GM18519 (cell line): ENCODE measurements at regions not wholly inside any gene's neighbourhood (a gene's known extent, or its start where the extent isn't known, plus 50 kb on each side); places are given as distances from the start of the nearest gene placed in this dataset.
A peak's percentile ranks its signal among the peaks of the same experiment; 100 is the strongest.

Experiments used
- ATAC-seq: cut with Tn5 transposase; IDR thresholded peaks from one replicate; pipeline ENCODE4 v1.9.1; 2021; ENCODE audit warnings: mild to moderate bottlenecking, moderate library complexity; ENCODE audit not compliant: unreplicated experiment, low FRiP score

DNA sequence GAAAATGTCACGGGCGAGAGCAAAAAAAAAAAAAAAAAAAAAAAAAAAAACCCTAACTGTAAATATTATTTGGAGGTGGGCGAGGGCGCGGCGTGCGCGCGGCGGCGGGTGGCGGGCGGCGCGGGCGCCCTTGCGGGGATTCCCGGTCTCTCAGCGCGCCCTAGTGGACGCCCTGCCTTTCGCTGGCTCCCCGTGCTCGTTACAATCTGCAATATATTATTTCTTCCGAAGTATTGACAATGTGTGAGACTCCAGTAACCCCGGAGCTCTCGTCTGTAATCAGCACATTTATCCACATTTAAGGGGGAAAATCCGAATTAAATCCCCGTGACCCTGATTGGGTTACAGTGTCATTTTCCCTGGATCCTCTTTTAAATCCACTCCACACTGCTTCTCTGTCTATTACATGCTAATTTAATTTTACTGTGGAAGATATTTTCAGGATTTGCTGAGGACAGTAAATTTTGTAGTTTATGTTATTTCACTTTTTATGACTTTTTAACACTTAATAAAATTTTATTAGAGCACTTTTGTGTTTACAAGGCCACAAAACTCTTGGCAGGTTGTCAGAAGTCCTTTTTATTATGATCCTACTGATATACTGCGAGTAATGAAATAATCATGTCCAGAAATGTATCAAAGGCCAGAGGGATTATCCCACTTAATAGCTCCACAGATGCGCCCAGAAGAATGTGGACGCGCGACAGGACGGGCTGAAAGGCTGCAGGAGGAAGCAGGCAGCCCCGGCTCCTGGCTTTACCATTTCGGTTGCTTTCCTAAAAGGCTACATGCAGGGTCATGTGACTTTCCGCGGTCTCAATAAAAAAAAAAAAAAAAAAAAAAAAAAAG, 369.1 kb downstream of the MTX2 start:
- ATAC-seq = peak; percentile 76

DNA sequence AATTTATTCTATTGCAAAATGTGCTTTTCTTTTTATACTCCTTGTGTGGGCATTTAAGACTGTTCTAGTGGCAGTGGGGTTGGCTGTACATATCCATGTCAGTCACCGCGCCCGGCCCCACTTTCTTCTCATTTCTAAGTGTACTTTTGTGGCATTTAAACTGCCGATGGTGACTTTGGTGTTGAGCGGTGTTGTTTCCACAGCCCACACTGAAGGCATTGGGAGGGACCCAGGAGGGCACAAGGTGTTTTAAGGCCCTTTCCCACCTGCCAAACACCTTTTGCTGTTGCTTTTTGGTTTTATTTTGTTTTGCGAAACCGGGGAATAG, 369.7 kb downstream of the MTX2 start:
- no peak for ATAC-seq

DNA sequence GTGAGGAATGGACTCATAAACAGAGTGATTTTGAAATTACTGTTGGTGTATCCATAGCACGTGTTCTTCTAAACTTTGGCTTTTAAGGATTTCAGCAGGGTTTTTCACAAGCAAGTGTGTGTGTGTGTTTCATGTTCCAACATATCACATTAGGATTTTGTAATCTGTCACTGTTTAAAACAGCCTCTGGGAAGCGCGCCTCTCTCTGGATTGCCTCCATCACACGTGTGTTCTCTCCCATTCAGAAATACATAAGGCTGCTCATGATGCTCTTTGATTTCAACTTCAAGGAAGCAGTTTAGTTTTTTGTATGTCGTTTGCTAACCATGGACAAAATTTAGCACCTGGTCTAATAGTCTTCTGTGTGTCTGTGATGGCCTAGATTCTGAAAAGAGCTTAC, 370.4 kb downstream of the MTX2 start:
- no peak for ATAC-seq

DNA sequence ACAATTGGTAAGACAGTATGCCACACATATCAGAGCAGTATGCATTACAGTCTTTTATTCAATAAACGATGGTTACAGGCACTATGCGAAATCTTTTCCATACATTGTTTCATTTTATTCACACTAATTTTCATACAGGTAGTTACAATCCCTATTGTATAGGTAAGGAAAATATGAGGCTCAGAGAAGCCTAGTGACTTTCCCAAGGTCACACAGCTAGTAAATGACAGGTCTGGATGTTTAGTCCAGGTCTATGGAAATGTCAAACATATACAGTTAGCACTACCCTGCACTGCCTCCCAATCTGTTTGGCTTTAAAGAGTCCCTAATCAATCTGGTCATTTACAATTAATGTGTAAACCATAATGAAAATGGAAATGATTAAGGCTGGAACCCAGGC, 372.2 kb downstream of the MTX2 start:
- no peak for ATAC-seq

DNA sequence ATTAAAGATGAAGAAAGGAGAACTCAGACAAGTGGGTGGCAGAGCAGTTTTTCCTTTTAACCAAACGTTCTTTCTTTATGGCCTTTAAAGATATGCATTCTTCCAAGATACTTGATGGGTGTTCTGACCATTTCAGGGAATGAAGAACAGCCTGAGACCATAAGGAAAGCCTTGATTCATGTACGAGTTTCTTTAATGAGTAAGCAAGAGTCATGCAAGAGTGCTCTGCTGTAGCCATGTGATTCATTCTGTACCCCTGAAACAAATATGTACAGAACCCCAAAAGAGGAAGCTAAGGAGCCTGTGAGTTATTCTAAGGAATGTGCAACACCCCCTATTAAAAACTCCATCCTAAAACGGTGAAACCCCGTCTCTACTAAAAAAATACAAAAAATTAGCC, 372.8 kb downstream of the MTX2 start:
- ATAC-seq = no peak

DNA sequence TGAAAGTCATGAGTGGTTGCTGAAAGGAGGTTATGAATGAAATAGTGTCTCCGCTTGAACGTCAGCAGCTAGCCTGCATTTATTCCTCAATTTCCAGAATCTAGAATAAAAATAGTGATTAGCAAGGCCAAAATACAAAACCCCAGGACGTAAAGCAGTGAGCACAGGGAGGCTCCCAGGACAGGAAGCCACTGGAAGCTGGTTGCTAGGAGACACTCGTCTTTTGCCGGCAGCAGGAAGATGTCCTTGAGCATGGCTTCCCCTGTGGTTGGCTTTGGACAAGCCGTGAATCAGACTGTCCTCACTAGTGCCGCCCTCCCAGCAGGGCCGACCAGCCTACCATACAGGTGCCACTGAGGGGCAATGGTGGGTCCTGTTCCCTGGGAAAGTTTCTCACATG, 374.4 kb downstream of the MTX2 start:
- ATAC-seq = no peak

DNA sequence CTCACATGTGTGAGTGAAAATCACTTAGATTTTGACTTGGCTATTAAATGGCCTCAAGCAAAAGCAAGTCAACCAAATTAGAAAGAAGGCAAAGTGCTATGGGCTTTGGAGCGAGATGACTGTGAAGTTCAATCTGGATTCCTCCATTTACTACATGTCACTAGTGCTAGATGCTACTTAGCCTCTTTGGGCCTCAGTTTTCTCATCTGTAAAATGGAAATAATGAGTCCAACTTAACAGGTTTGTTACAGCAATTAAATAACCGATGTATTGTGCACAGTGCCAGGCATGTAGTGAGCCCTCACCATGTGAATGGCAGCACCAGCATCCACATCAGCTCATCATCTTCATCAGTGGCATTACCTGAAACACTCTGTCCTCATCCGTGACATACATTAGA, 376.3 kb downstream of the MTX2 start:
- no peak for ATAC-seq

DNA sequence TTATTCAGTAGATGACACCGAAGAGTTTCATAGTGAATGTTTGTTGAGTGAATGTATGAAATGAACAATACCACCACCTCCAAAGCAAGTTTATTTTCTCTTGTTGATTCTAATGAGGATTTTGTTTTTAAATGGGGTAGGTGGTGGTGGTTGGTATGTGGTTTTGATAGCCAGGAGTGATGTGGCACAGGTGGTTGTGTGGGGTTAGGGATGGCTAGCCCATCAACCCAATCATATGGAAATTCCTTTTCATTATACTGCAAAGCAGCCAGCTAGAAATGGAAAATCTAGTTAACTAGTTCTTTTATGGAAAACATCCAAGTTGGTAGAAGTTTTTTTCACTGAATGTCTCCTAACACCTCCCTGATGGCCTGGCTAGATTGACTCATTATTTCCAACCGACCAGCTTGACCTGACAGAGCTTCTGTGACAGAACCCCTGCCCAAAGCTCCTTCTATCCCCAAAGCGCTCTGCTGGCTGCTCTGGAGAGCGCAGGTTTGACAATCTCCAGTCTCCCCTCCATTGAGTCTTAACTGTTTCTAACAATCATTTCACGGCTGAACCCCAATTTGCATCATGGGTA, 376.9 kb downstream of the MTX2 start:
- no peak for ATAC-seq

DNA sequence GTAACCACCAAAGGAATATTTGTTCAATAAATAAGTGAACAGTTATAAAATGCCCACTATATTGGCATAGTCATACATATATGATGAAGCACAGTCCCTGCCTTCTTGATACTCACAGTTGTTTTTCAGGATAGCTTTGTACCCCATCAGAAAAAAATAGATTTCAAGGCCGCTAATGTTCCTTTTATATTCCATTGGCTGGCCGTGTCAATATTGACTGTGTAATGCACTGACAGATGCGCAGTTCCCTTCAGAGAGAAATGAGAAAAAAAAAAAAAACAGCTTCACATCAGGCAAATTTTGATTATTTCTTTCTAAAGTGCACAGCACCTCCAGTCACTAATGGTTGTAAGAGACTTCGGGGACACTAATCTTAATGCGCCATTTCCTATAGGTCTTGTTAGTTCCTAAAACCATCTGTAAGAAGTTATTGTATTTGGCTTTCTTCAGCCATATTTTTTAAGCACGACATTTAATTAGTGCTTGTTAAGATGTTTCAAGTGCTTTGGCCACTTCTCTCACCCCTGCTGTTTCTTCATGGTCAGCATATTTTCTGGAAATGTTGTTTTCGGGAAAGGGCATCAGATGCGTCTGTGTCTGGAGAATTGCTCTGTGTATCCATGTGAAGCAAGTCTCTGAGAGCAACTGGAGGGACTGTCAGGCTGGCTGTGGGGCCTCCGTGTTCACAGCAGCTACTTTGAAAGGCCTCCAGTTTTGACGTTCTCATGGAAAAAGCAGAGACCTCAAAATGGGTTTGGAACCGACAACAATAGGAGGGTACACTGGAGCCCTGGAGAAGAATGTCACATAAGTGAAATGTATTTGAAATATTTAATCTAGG, 378.3 kb downstream of the MTX2 start:
- ATAC-seq = no peak

DNA sequence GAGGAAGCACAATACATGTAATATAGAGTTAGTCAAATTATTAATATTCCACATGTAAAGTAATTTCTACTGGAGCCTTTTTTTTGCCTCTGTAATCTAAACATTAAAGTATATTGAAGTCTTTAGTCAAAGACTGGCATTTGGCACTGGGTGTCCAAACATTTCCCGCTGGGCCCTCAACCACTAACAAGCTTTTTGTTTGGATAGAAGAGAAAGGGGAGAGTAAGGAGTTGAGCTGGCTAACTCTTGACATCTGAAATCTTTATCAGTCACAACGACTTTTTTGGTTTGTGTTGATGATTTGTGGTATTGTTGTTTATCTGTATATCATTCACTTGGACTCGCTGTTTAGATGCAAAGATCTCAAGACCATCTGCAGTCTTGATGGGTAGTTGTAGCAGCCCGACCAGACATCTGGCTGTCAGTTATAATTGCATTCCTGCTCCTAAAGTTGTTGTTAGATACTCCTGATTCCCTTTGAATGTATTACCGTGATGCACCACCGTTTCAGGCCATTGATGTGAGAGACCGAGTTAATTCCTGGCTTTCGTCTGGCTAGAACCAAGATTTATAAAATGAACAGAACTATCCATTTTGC, 379.6 kb downstream of the MTX2 start:
- no peak for ATAC-seq

DNA sequence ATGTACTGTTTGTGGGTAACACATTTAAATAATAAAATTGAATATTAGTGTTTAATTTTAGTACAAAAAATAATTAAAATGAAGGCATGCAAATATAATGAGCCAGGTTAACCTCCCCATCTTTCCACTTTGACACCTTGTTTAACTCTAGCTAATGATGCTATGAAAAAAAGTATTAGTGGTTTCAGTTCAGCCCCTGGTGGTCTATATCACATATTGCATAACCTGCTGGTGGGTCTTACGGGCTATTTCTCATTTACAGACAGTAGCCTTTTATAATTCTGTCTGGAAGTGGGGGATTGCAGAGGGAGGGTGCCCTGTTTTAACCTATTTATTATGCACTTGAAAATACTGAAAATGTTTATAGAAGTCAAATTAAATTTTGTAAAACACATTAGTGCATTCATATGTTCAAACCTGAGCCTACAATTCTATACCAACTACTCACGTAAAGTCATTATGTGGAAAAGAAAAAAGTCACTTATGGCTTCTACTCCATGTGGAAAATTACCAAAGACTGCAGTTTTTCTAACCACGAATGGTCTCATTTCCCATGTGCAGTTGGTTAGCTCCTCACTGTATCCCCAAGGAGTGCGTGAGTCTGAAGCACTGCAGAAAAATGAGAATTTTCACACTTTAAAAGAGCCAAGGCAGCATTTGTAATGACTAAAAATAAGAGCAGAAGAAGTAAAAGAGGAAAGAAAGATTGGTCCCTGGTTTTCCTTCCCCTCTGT, 381.0 kb downstream of the MTX2 start:
- ATAC-seq = no peak

DNA sequence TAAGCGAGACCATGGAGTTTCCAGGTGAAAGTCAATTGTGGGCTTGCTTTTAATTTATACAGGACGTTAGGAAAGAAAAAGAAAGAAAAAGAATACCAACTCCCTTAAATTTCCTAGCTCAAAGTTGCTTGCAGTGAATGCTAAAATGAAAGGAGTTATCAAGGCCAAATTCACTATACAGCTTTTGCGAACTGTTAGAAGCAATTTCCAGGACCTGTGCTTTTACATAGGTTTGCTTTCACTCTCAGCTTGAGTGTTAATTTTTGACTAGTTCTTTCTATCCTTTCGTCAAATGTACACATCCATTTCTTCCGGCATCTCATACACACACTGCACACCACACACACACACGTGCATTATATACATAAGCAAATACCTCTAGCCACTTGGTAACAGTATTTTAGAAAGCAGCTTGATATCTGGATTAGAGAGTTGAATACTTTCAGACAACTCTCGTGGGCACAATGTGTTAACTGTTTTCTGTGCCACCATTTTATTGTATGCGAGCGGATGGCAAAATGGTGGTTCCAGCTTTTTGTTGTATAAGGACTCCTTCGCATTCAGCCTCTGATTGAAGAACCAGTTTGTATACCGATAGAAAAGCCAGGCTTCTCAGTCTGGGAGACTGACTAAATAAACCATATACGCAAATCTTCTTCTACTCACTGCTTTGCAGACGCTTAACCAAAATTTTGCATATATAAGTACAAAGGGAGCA, 381.8 kb downstream of the MTX2 start:
- no peak for ATAC-seq

DNA sequence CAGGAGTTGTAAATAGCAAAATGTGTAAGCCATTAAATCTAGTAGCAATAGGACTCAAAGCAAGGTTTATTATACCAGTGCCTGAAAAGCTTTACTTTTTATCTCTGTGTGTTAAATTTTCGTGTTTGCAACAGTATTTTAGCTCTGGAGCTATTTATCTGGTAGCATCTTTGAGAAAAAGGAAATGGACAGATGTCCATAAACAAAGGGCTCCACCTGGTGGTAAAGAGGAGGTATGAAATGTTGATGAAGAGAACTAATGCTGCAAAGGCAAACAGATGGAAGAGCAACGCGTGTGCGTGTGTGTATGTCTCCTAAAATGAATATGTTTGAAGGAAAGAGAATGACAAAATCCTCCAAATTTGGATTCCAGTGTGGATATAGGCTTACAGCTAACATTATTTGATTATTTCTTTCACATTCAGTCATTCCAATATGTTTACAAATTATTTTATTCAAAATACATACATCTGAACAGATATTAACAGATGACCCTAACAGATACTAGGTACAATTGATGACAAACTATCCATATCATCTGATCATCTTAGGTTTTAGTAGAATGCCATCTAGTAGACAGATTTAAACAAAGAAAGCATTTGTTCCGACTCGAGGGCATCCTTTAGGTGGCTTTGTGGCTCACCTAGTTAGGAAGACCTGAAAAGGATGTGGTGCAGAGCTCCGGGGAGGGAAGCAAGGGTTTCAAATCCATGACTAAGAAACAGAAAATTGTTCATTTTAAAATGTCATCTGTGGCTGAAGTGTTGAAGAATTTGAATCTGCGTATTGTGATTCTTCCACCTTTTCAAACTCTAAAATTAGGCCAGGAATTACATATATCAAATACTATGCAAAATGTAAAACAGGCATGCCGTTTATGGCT, 383.3 kb downstream of the MTX2 start:
- peak; percentile 59 for ATAC-seq

DNA sequence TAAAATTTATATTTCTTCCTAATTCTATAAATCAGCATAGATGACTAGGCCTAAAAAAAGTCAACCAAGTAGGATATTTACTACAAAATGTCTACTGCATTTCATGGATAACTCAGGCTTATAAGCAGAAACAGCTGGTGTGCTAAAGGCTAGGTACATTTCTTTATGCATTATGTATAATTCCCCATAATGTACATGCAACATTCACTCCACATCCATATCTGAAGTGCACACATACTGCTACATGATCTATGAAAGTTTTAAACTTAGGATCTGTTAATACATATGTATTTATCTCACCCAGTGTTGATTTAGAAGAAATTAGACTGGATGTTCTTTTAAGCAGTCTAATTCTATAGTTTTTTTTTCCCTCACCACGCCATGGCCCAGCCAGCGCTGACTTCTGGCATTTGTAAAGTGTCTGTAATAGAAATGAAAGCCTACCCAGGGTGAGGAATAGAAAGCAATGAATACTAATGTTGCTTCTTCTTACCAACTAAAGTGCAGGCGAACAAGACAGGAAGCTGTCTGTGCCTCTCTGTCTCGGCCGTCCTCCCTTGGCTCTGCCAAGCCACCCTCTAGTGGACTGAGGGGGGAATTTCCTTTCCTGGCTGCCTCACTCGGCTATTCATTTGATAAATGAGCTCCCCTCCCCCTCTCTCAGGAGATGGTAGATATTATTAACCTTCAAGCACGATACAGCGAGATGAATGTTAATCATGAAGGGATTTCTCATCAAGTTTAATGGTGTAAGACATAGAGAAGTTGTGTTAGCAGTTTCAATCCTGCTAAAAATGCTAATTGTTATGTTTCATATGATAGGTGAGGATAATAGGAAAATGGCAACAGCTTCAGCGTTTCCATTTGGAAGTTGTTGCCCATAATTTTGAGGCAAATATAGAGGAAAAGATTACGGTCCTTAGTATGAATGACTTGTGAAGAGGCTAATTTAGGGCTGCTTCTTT, 384.5 kb downstream of the MTX2 start:
- peak; percentile 76 for ATAC-seq

DNA sequence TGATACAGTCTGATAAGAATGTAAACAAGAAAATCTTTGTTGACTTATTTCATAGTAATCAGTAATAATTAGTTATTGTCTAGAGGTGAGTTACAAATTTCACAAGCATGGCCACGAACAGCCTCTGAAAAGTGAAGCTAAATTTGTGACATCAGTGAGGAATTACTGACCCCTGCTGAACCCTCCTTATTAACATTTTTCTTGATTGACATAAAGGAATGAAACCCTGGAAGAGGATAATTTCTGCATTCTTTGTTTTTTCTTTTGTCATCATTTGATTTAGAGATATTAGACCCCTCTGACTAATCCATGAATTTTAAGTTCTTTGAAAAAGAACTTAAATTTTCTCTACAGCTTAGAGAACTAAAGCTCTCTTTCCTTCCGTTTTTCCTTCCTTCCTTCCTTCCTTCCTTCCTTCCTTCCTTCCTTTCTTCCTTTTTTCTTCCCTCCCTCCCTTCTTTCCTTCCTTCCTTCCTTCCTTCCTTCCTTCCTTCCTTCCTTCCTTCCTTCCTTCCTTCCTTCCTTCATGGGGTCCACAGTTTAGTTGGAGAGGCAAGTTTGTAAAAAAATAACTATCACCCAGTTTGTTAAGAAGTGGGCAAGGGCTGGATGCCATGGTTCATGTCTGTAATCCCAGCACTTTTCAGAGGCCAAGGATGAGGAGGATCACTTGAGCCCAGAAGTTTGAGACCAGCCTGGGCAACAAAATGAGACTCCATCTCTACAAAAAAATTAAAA, 387.0 kb downstream of the MTX2 start:
- ATAC-seq = no peak

DNA sequence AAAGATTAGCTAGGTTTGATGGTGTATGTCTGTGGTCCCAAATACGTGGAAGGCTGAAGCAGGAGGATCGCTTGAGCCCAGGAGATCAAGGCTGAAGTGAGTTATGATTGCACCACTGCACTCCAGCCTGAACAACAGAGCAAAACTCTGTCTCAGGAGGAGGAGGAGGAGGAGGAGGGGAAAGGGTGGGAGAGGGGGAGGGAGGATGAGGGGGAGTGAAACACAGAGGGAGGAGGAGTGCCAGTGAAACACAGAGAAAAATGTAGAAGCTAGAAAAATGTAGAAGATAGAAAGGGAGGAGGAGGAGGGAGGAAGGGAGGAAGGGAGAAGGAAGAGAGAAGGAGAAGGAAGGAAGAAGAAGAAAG, 387.5 kb downstream of the MTX2 start:
- ATAC-seq = no peak

DNA sequence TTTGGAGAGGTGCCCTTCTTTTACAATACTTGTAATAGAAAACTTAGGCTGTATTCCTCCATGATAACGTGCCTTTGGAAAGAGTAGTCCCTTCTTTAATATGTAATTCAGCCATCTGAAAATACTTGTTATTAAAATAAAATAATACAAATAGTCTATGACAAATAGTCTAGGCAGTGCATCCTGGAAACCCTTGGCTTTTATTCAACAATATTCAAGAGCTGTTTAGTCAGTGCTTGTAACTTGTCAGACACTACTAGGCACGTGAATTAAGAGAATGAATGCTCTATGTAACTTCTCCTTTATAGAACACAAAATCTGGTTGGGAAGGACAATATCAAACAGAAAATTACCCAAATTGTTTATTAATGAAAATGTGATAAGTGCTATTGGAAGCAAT, 388.2 kb downstream of the MTX2 start:
- no peak for ATAC-seq
